CD4-positive, CD25-positive, alpha-beta regulatory T cell (primary cell): ENCODE measurements at regions not wholly inside any gene's neighbourhood (a gene's known extent, or its start where the extent isn't known, plus 50 kb on each side); places are given as distances from the start of the nearest gene placed in this dataset.

Experiments used
- ATAC-seq, 2 donors: fragments of 150-1000 bp; cut with Tn5 transposase; one replicate each; pipeline ENCODE4 v1.10.0; 2021; ENCODE audit warnings: low read depth in 2 of 2, moderate number of reproducible peaks in 2 of 2, moderate library complexity in 1 of 2
- DNase-seq, 3 donors: peaks; one replicate each; pipeline versions ENCODE4 v3.0.0 to v3.0.0-alpha.2; 2012 to 2022; ENCODE audit warnings: mixed read lengths in 1 of 3
- H3K27ac ChIP-seq: one replicate; pipeline ENCODE4 v1.7.0; 2013; ENCODE audit warnings: mild to moderate bottlenecking, low read length; ENCODE audit not compliant: insufficient read depth, poor library complexity, severe bottlenecking
- H3K27me3 ChIP-seq: one replicate; pipeline ENCODE4 v1.7.0; 2013; ENCODE audit warnings: low read length; ENCODE audit not compliant: control insufficient read depth, insufficient read depth
- H3K36me3 ChIP-seq: one replicate; pipeline ENCODE4 v1.7.0; 2013; ENCODE audit warnings: mild to moderate bottlenecking, low read length, moderate library complexity; ENCODE audit not compliant: control insufficient read depth, insufficient read depth
- H3K4me1 ChIP-seq: 2 replicates; pipeline ENCODE4 v1.7.0; 2013; ENCODE audit warnings: mild to moderate bottlenecking, low read length; ENCODE audit not compliant: insufficient read depth, control insufficient read depth, poor library complexity, severe bottlenecking
- H3K4me3 ChIP-seq: one replicate; pipeline ENCODE4 v1.7.0; 2013; ENCODE audit warnings: low read depth, mild to moderate bottlenecking, low read length, moderate library complexity
- H3K9me3 ChIP-seq, 2 experiments: 1 replicate in 1 of 2; 2 replicates in 1 of 2; pipeline ENCODE4 v1.7.0; 2013; ENCODE audit warnings: low read length in 2 of 2, mild to moderate bottlenecking in 1 of 2, moderate library complexity in 1 of 2; ENCODE audit not compliant: control insufficient read depth in 2 of 2
- H3K27ac Mint-ChIP-seq, 3 donors: one replicate each; pipeline ENCODE4 v1.8.0; 2020 to 2022; ENCODE audit warnings: mild to moderate bottlenecking in 3 of 3, mixed read lengths in 3 of 3, moderate library complexity in 2 of 3
- H3K27me3 Mint-ChIP-seq: one replicate; pipeline ENCODE4 v1.8.0; 2022; ENCODE audit warnings: mild to moderate bottlenecking, mixed read lengths
- H3K36me3 Mint-ChIP-seq: one replicate; pipeline ENCODE4 v1.8.0; 2020; ENCODE audit warnings: mixed read lengths
- H3K4me1 Mint-ChIP-seq, 4 donors: one replicate each; pipeline ENCODE4 v1.8.0; 2020 to 2022; ENCODE audit warnings: mixed read lengths in 4 of 4, mild to moderate bottlenecking in 1 of 4
- H3K4me3 Mint-ChIP-seq, 4 donors: one replicate each; pipeline ENCODE4 v1.8.0; 2020 to 2022; ENCODE audit warnings: mild to moderate bottlenecking in 4 of 4, mixed read lengths in 4 of 4, moderate library complexity in 3 of 4
- H3K9me3 Mint-ChIP-seq, 7 donors: one replicate each; pipeline ENCODE4 v1.8.0; 2020 to 2022; ENCODE audit warnings: mixed read lengths in 7 of 7, mild to moderate bottlenecking in 3 of 7, moderate library complexity in 2 of 7

DNA sequence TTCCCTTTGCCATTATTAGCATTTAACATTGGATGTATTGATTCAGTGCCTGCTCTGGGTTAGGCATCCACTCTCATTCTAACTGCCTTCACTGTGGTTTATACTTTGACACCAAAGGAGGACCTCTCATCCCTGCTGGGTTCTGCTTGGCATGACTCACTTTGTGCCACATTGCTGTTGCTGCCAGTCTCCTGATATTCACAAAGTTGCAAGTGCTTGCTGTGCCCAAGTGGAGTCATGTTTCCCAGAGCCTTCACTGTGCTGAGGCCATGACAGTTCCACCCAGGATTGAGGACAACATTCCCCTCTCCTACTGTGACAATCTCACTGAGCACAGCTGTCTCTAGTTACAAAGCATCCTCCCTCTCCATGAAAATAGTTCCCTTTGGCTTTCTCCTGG lies 519.9 kb upstream of the USP24 start:
- no peaks in the 10 kb centered on the region for H3K4me1 Mint-ChIP-seq
- no peaks in the 10 kb centered on the region for H3K36me3 ChIP-seq
- no peaks in the 10 kb centered on the region for H3K4me1 ChIP-seq
- H3K27ac ChIP-seq, result no peak overlapping the region
- no peaks in the 10 kb centered on the region for H3K36me3 Mint-ChIP-seq
- DNase-seq (no peak), ATAC-seq (no peak)
- no peak overlapping the region for H3K4me3 Mint-ChIP-seq
- no peaks in the 10 kb centered on the region for H3K27me3 ChIP-seq
- H3K27me3 Mint-ChIP-seq, result no peaks in the 10 kb centered on the region
- no peaks in the 10 kb centered on the region for H3K9me3 ChIP-seq
- H3K4me3 ChIP-seq, result no peak overlapping the region
- peaks cover 0 to 8% (median 2%) of the 10 kb centered on the region in 7 donors for H3K9me3 Mint-ChIP-seq
- no peak overlapping the region for H3K27ac Mint-ChIP-seq

DNA sequence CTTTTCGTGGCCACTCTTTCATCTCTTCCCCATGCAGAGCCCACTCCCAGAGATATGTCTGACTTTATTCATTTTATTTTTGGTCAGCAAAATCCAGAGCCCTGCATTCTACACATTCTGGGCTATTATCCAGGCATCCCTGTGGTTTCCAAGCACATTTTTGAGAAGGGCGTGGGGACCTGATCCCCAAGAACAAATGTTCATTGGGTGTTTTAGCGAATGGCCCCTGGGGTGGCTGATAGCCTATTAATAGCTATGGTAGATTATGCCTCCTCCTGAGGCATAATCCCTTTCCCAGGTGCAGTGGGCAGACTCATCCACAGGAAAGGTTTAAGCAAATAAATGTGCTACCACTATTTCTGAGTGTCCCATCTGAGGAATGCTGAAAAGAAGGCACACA lies 511.8 kb upstream of the USP24 start:
- Histone ChIP-seq H3K9me3 (no peaks in the 10 kb centered on the region), H3K4me1 (no peaks in the 10 kb centered on the region), H3K36me3 (no peaks in the 10 kb centered on the region), H3K27me3 (no peaks in the 10 kb centered on the region), H3K4me3 (no peak overlapping the region), H3K27ac (no peak overlapping the region)
- Mint-ChIP-seq H3K36me3 (no peaks in the 10 kb centered on the region), H3K27ac (no peak overlapping the region), H3K4me1 (no peaks in the 10 kb centered on the region), H3K27me3 (peaks cover 4% of the 10 kb centered on the region), H3K4me3 (no peak overlapping the region), H3K9me3 (peaks cover 0 to 7% (median 0%) of the 10 kb centered on the region in 7 donors)
- DNase-seq (no peak), ATAC-seq (no peak)

DNA sequence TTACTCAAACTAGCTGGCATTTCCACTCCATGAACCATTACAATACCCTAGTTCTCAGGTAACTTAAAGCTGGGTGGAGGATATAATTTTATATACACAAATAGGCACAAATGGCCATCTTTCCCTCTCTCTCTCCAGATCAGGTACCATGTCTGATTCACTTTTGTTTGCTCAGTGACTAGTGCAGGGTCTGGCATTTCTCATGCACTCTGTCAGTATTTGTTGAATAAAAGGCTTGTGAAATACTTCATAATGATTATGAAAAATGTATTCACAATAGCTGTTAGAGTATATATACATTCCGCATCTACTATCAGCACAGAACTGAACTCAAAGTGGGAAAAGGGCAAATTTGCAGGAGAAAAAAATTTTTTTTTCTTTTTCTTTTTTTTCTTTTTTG lies 510.2 kb upstream of the USP24 start:
- Histone ChIP-seq H3K4me1 (no peaks in the 10 kb centered on the region), H3K27ac (no peak overlapping the region), H3K9me3 (no peaks in the 10 kb centered on the region), H3K36me3 (no peaks in the 10 kb centered on the region), H3K4me3 (no peak overlapping the region), H3K27me3 (no peaks in the 10 kb centered on the region)
- ATAC-seq, result no peak
- DNase-seq, result no peak
- Mint-ChIP-seq H3K9me3 (peaks cover 0 to 7% (median 0%) of the 10 kb centered on the region in 7 donors), H3K4me1 (no peaks in the 10 kb centered on the region), H3K27me3 (peaks cover 4% of the 10 kb centered on the region), H3K4me3 (no peak overlapping the region), H3K27ac (no peak overlapping the region), H3K36me3 (no peaks in the 10 kb centered on the region)

DNA sequence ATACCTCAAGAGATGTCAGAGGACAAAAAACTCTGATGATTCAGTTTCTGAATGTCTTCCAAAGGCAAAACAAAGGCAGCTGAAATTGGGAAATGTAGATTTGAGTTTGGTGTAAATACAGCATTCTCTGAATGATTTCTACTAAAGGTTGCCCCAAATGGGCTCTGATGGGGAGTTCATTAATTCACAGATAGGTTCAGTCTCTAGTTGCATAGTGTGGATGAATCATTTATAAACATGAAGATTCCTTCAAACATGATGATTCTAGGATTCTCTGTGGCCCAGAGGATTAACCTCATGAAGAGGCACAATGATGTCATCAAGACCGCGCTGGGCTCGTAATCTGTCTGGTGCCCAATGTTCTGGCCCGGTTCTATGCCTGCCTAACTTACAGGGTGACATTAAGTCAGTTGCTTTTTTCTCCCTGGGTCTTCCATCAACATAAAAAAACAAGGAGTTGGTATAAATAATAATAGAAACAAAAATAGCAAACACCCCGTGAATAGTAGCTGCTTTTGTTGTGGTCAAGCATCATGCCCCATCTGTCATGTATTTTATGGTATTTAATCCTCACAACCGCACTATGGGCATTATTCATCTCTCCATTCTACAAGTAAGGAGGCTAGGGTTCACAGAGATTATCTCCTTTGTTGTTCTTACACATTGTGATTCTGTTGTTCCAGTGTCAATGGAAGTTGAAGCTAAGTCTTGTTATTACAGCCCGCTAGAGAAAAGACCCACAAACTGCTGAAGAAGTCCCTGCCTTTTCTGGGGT lies 509.6 kb upstream of the USP24 start:
- no peaks in the 10 kb centered on the region for H3K27me3 ChIP-seq
- no peaks in the 10 kb centered on the region for H3K4me1 ChIP-seq
- Mint-ChIP-seq H3K36me3 (no peaks in the 10 kb centered on the region), H3K27me3 (peaks cover 4% of the 10 kb centered on the region), H3K9me3 (peaks cover 0 to 7% (median 0%) of the 10 kb centered on the region in 7 donors), H3K27ac (no peak overlapping the region), H3K4me1 (no peaks in the 10 kb centered on the region), H3K4me3 (no peak overlapping the region)
- H3K36me3 ChIP-seq, result no peaks in the 10 kb centered on the region
- no peaks in the 10 kb centered on the region for H3K9me3 ChIP-seq
- DNase-seq (no peak), ATAC-seq (no peak)
- no peak overlapping the region for H3K4me3 ChIP-seq
- H3K27ac ChIP-seq, result no peak overlapping the region

DNA sequence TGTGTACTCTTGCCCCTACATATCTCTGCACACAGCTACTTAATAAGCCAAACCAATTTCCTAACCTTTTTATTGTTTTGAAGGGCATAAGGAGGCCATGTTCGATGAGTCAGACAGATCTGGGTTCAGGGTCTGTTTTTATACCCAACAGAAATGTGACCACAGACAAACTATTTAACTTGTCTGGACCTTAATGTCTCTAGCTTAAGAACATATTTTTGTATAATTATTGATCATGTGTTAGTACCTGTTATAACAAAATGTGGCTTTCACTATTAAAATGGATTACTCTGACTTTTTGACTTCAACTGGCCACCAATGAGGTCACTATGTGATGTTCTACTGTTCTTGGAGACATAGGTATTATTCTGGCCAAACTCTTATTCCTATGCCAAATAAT lies 507.8 kb upstream of the USP24 start:
- Mint-ChIP-seq H3K9me3 (peaks cover 0 to 5% (median 0%) of the 10 kb centered on the region in 7 donors), H3K36me3 (no peaks in the 10 kb centered on the region), H3K4me3 (no peak overlapping the region), H3K4me1 (no peaks in the 10 kb centered on the region), H3K27ac (no peak overlapping the region), H3K27me3 (peaks cover 4% of the 10 kb centered on the region)
- no peaks in the 10 kb centered on the region for H3K36me3 ChIP-seq
- H3K27me3 ChIP-seq, result no peaks in the 10 kb centered on the region
- no peak overlapping the region for H3K27ac ChIP-seq
- no peaks in the 10 kb centered on the region for H3K9me3 ChIP-seq
- H3K4me3 ChIP-seq, result no peak overlapping the region
- ATAC-seq, result no peak
- no peaks in the 10 kb centered on the region for H3K4me1 ChIP-seq
- DNase-seq, result no peak

DNA sequence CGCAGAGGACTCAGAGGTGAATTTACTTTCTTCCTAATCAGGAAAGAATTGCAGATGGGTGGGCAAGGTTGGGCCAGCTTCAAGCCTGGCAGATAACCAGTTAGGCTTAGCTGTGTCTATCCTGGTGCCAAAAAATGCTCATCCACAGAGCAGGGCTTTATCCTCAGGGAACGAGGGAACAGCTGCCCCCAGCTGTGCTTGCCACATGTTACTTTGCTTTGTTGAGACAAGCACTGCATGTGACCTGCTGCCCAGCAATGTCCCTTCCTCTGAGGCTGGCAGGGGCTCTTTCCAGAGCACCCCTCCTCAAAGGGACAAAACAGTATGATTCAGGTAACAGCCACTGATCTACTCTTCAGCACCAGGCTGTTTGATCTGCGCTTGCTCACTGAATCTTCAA lies 505.1 kb upstream of the USP24 start:
- Mint-ChIP-seq H3K9me3 (peaks cover 0 to 4% (median 0%) of the 10 kb centered on the region in 7 donors), H3K27me3 (peaks cover 6% of the 10 kb centered on the region), H3K4me3 (no peak overlapping the region), H3K4me1 (no peaks in the 10 kb centered on the region), H3K27ac (no peak overlapping the region), H3K36me3 (no peaks in the 10 kb centered on the region)
- Histone ChIP-seq H3K9me3 (no peaks in the 10 kb centered on the region), H3K4me1 (no peaks in the 10 kb centered on the region), H3K27ac (no peak overlapping the region), H3K36me3 (no peaks in the 10 kb centered on the region), H3K27me3 (no peaks in the 10 kb centered on the region), H3K4me3 (no peak overlapping the region)
- ATAC-seq (no peak), DNase-seq (no peak)

DNA sequence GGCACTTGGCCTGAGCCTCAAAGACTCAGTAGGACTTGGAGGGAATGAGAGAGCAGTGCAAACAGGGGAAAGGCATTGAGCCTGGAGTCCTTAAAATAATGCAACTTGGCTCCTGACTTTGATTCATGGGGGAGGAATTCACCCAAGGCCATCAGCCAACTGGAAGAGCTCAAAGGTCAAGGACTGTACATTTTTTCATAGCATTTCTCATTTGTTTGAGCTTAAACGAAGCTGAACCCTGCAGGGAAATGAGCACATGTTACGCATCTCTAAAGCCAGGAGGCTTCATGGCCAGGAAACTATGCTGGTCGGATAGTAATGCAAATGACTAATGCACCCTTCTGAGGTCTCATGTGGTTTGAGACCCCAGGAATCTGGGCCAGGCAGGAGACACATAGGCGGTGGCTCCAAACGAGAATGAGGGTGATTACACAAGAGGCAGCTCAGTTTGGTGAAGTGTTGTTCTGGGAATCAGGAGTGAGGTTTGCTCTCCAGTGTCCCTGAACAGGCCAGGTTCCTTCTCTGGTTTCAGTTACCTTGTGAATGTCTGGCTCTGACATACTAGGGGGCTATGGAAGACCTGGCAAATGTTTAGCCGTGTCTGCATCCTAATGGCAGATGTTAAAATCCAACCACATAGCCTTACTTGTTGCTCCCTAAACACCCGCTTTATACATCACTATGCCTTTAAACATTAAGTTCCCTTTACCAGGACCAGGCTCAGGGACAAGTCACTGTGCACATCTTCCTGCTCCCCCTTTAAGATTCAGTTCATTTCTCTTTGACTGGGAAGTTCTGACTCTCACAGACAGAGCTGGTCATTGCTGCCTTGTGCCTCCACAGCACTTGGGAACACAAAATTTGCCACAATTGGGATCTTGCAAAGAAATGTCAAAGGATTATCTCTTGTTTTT lies 503.9 kb upstream of the USP24 start:
- no peaks in the 10 kb centered on the region for H3K9me3 ChIP-seq

More for the DNA sequence above, 503.9 kb upstream of the USP24 start:
- Mint-ChIP-seq H3K9me3 (peaks cover 0 to 4% (median 0%) of the 10 kb centered on the region in 7 donors), H3K4me1 (no peaks in the 10 kb centered on the region), H3K4me3 (no peak overlapping the region), H3K36me3 (no peaks in the 10 kb centered on the region), H3K27me3 (peaks cover 6% of the 10 kb centered on the region), H3K27ac (no peak overlapping the region)
- no peaks in the 10 kb centered on the region for H3K27me3 ChIP-seq
- no peak for ATAC-seq
- no peak for DNase-seq
- no peak overlapping the region for H3K4me3 ChIP-seq
- no peaks in the 10 kb centered on the region for H3K4me1 ChIP-seq
- no peak overlapping the region for H3K27ac ChIP-seq
- no peaks in the 10 kb centered on the region for H3K36me3 ChIP-seq
